OCI-LY1 (cell line): ENCODE measurements at regions not wholly inside any gene's neighbourhood (a gene's known extent, or its start where the extent isn't known, plus 50 kb on each side); places are given as distances from the start of the nearest gene placed in this dataset.
"Not testable (repeated sequence)": the region's sequence is repeated elsewhere in the genome, so short reads cannot be mapped to it uniquely, and the experiment has no call there.

Source experiments
- H2AFZ ChIP-seq: fragments of 200-600 bp; sonication (generic), shearing (Covaris generic); 2 replicates; pipeline ENCODE4 v1.6.0; 2014; ENCODE audit warnings: antibody characterized with exemption, mild to moderate bottlenecking, low read length
- H3F3A ChIP-seq: fragments of 200-600 bp; sonication (generic), shearing (Covaris generic); 2 replicates; pipeline ENCODE4 v1.6.0; 2014; ENCODE audit warnings: mild to moderate bottlenecking, antibody characterized with exemption, low read length, moderate library complexity; ENCODE audit not compliant: insufficient read depth
- H3K27ac ChIP-seq: fragments of 200-600 bp; sonication (generic); 2 replicates; pipeline ENCODE4 v1.5.1; 2014; ENCODE audit warnings: low read length, mixed run types, mild to moderate bottlenecking, low read depth; ENCODE audit not compliant: poor library complexity, severe bottlenecking
- H3K27me3 ChIP-seq: fragments of 200-600 bp; sonication (generic); 2 replicates; pipeline ENCODE4 v1.6.0; 2014; ENCODE audit warnings: antibody characterized with exemption, mild to moderate bottlenecking, low read length, moderate library complexity; ENCODE audit not compliant: insufficient read depth
- H3K36me3 ChIP-seq: fragments of 200-600 bp; sonication (generic); 2 replicates; pipeline ENCODE4 v1.6.1; 2014; ENCODE audit warnings: mild to moderate bottlenecking, antibody characterized with exemption, low read length, moderate library complexity, mixed read lengths; ENCODE audit not compliant: insufficient read depth
- H3K4me1 ChIP-seq: fragments of 200-600 bp; sonication (generic); 2 replicates; pipeline ENCODE4 v1.5.1; 2014; ENCODE audit warnings: mild to moderate bottlenecking, low read length, moderate library complexity; ENCODE audit not compliant: insufficient read depth, severe bottlenecking
- H3K4me2 ChIP-seq: fragments of 200-600 bp; sonication (generic), shearing (Covaris generic); 2 replicates; pipeline ENCODE4 v1.6.1; 2014; ENCODE audit warnings: low read length
- H3K4me3 ChIP-seq: fragments of 200-600 bp; sonication (generic); 2 replicates; pipeline ENCODE4 v1.5.1; 2014; ENCODE audit warnings: low read length, low read depth, mild to moderate bottlenecking, mixed read lengths; ENCODE audit not compliant: poor library complexity, severe bottlenecking
- H3K79me2 ChIP-seq: fragments of 200-600 bp; shearing (Covaris generic); 2 replicates; pipeline ENCODE4 v1.6.1; 2016; ENCODE audit warnings: mixed run types, low read length, mixed read lengths; ENCODE audit not compliant: insufficient read depth
- H3K9ac ChIP-seq: fragments of 200-600 bp; sonication (generic), shearing (Covaris generic); 2 replicates; pipeline ENCODE4 v1.6.1; 2014; ENCODE audit warnings: mild to moderate bottlenecking, low read length, mixed read lengths
- H3K9me2 ChIP-seq: fragments of 200-600 bp; sonication (generic), shearing (Covaris generic); 2 replicates; pipeline ENCODE4 v1.6.1; 2014; ENCODE audit warnings: low read depth, mild to moderate bottlenecking, low read length, mixed read lengths
- H3K9me3 ChIP-seq: fragments of 200-600 bp; shearing (Covaris generic); 2 replicates; pipeline ENCODE4 v1.6.1; 2014; ENCODE audit warnings: low read length, mixed read lengths
- H4K20me1 ChIP-seq: fragments of 200-600 bp; sonication (generic), shearing (Covaris generic); 2 replicates; pipeline ENCODE4 v1.6.0; 2016; ENCODE audit warnings: mild to moderate bottlenecking, low read length; ENCODE audit not compliant: insufficient read depth
- EZH2 ChIP-seq: fragments of 200-600 bp; sonication (generic), shearing (Covaris generic); IDR thresholded peaks from 2 replicates; pipeline ENCODE4 v1.8.0; 2017; ENCODE audit warnings: borderline replicate concordance, mixed run types, mild to moderate bottlenecking, antibody characterized with exemption, low read length, moderate library complexity, mixed read lengths
- TF ChIP-seq, protein P1 (sequence below): fragments of 200-600 bp; sonication (generic), shearing (Covaris generic); IDR thresholded peaks from 2 replicates; pipeline ENCODE4 v1.5.1; 2017; ENCODE audit warnings: mild to moderate bottlenecking, antibody characterized with exemption, low read length, moderate library complexity, mixed read lengths

DNA sequence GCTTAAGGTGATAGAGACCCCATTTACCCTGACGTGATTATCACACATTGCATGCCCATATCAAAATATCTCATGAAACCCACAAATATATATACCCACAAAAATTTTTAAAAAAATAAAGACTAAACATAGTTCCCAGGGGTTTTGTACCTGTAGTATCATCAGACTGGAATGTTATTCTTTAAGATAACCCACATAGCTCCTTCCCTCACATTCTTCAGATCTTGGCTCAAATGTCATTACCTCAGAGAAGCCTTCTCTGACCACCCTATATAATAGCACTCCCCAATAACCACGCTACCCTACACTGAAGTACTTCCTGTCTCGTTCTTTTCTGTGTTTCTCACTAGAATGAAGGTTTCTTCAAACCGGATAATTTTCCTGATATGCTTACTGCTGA is 138.3 kb upstream of the SNX7 start:
- TF ChIP-seq, protein P1, sequence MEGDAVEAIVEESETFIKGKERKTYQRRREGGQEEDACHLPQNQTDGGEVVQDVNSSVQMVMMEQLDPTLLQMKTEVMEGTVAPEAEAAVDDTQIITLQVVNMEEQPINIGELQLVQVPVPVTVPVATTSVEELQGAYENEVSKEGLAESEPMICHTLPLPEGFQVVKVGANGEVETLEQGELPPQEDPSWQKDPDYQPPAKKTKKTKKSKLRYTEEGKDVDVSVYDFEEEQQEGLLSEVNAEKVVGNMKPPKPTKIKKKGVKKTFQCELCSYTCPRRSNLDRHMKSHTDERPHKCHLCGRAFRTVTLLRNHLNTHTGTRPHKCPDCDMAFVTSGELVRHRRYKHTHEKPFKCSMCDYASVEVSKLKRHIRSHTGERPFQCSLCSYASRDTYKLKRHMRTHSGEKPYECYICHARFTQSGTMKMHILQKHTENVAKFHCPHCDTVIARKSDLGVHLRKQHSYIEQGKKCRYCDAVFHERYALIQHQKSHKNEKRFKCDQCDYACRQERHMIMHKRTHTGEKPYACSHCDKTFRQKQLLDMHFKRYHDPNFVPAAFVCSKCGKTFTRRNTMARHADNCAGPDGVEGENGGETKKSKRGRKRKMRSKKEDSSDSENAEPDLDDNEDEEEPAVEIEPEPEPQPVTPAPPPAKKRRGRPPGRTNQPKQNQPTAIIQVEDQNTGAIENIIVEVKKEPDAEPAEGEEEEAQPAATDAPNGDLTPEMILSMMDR: no peak
- Histone ChIP-seq H3K36me3 (no peaks in the 10 kb centered on the region), H3K27ac (no peak overlapping the region), H3K27me3 (no peaks in the 10 kb centered on the region), H3K79me2 (no peaks in the 10 kb centered on the region), H3K4me1 (no peaks in the 10 kb centered on the region), H2AFZ (no peak overlapping the region), H3K9me3 (no peaks in the 10 kb centered on the region), H3F3A (no peaks in the 10 kb centered on the region), H3K4me2 (no peak overlapping the region), H3K9ac (no peak overlapping the region), H4K20me1 (no peaks in the 10 kb centered on the region), H3K4me3 (no peak overlapping the region), H3K9me2 (no peaks in the 10 kb centered on the region)

DNA sequence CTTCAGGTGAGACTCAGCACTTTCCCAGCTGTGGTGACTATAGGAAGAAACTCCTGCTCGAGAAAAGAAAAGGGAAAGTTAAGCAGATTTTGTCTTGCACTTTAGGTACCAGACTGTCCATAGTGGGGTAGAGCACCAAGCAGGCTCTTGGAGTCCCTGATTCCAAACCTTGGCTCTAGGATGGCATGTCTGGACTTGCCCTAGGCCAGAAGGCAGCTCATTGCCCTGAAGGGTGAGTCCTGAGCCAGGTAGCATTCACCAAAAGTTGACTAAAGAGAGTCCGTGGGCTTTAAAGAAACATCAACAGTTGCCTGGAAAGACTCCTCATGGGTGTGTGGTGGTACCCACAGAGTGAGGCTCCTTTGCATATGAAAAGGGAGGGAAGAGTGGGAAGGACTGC is 145.2 kb upstream of the SNX7 start:
- Histone ChIP-seq H3K4me3 (no peak overlapping the region), H3K9me2 (no peaks in the 10 kb centered on the region), H3F3A (no peaks in the 10 kb centered on the region), H2AFZ (no peak overlapping the region), H3K9me3 (no peaks in the 10 kb centered on the region), H3K27ac (no peak overlapping the region), H3K27me3 (no peaks in the 10 kb centered on the region), H3K79me2 (no peaks in the 10 kb centered on the region), H3K4me1 (no peaks in the 10 kb centered on the region), H3K36me3 (no peaks in the 10 kb centered on the region), H3K9ac (no peak overlapping the region), H4K20me1 (no peaks in the 10 kb centered on the region), H3K4me2 (no peak overlapping the region)
- TF ChIP-seq, protein P1: no peak
- TF ChIP-seq EZH2: no peak

DNA sequence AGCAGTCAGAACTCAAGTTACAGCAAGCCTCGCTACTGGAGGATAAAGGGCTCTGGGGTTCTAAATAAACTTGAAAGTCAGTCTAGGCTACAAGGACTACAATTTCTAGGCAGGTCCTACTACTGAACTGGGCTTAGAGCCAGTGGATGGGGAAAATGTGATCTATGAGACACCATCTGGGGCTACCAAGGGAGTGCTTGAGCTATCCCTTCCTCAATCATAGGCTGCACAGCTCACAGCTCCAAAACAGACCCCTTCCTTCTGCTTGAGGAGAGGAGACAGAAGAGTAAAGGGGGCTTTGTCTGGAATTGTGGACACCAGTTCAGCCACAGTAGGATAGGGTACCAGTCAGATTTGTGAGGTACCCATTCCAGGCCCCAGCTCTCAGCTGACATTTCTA is 145.8 kb upstream of the SNX7 start:
- Histone ChIP-seq H3K9ac (no peak overlapping the region), H3K9me2 (no peaks in the 10 kb centered on the region), H2AFZ (no peak overlapping the region), H3K27me3 (no peaks in the 10 kb centered on the region), H3K4me2 (no peak overlapping the region), H3F3A (no peaks in the 10 kb centered on the region), H3K27ac (no peak overlapping the region), H3K9me3 (no peaks in the 10 kb centered on the region), H3K4me1 (no peaks in the 10 kb centered on the region), H3K4me3 (no peak overlapping the region), H3K36me3 (no peaks in the 10 kb centered on the region), H4K20me1 (no peaks in the 10 kb centered on the region), H3K79me2 (no peaks in the 10 kb centered on the region)
- TF ChIP-seq, protein P1: no peak
- no peak for TF ChIP-seq EZH2

DNA sequence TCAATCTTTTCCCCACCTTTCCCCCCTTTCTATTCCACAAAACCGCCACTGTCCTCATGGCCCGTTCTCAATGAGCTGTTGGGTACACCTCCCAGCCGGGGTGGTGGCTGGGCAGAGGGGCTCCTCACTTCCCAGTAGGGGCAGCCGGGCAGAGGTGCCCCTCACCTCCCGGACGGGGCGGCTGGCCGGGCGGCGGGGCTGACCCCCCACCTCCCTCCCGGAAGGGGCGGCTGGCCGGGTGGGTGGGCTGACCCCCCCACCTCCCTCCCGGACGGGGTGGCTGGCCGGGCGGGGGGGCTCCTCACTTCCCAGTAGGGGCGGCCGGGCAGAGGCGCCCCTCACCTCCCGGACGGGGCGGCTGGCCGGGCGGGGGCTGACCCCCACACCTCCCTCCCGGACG is 149.3 kb upstream of the SNX7 start:
- not testable (repeated sequence) for H3K9me3 ChIP-seq, H3K4me1 ChIP-seq, H3K79me2 ChIP-seq, H3K36me3 ChIP-seq, H2AFZ ChIP-seq, H3K27me3 ChIP-seq, H3K4me3 ChIP-seq, H3K27ac ChIP-seq, H3K9ac ChIP-seq, H3F3A ChIP-seq, H3K9me2 ChIP-seq, H4K20me1 ChIP-seq, H3K4me2 ChIP-seq
